HCT116 (cell line): ENCODE measurements at regions not wholly inside any gene's neighbourhood (a gene's known extent, or its start where the extent isn't known, plus 50 kb on each side); places are given as distances from the start of the nearest gene placed in this dataset.

Experiments used
- ATAC-seq: fragments of 200-7000 bp; cut with Tn5 transposase; 2 replicates; pipeline ENCODE4 v1.9.1; 2020; ENCODE audit warnings: mild to moderate bottlenecking, moderate library complexity
- BruUV-seq: library from RNA; stranded (reverse); fragments of 400-500 nt; replicated peaks from 2 replicates; lab custom pipeline; 2021; lab: Mats Ljungman, UMichigan
- CTCF ChIA-PET: fragments of 300-600 bp; sonication (Branson Sonifier 250); formaldehyde crosslinking; loops from one replicate; lab custom pipeline; 2021; ENCODE audit warnings: antibody characterized with exemption; lab: Charles Lee
- POLR2A ChIA-PET: fragments of 300-600, 350-600 bp; sonication (Branson Sonifier 250); formaldehyde crosslinking; loops from one replicate; lab custom pipeline; 2021; ENCODE audit warnings: antibody characterized with exemption; lab: Charles Lee
- RAD21 ChIA-PET, 2 experiments: fragments of 300-600 bp; sonication (Branson Sonifier 250); formaldehyde crosslinking; loops; one replicate each; lab custom pipeline; 2023; ENCODE audit warnings: low total read pairs in 2 of 2; ENCODE audit not compliant: uncharacterized antibody in 2 of 2, unreplicated experiment in 2 of 2, low non-redundant PET in 1 of 2; lab: Charles Lee
- DNase-seq: peaks from one replicate; pipeline ENCODE4 v3.0.0-alpha.2; 2010; ENCODE audit warnings: low read depth, low spot score
- H2AFZ ChIP-seq: fragments of 200-600 bp; shearing (Covaris generic), sonication (generic); 2 replicates; pipeline ENCODE4 v1.6.1; 2017; ENCODE audit warnings: low read depth, mixed run types, mixed read lengths, antibody characterized with exemption, low read length; ENCODE audit not compliant: poor library complexity, severe bottlenecking
- H3K27ac ChIP-seq: 2 replicates; pipeline ENCODE4 v1.5.1; 2012; ENCODE audit warnings: low read depth, low read length
- H3K27me3 ChIP-seq: fragments of 200-600 bp; sonication (generic); 2 replicates; pipeline ENCODE4 v1.6.1; 2016; ENCODE audit warnings: mixed run types, low read length, mixed read lengths; ENCODE audit not compliant: insufficient read depth
- H3K36me3 ChIP-seq, 2 experiments: fragments of 200-500 bp in 1 of 2; fragments of 200-600 bp in 1 of 2; sonication (Bioruptor generic) in 1 of 2; sonication (generic) in 1 of 2; 2 replicates each; pipeline versions ENCODE4 v1.5.1 to v1.6.1; 2014 to 2016; ENCODE audit warnings: low read length in 2 of 2, inconsistent platforms in 1 of 2, mixed read lengths in 1 of 2, mixed run types in 1 of 2; ENCODE audit not compliant: insufficient read depth in 2 of 2, control insufficient read depth in 1 of 2
- H3K4me1 ChIP-seq, 2 experiments: fragments of 200-600 bp in 1 of 2; sonication (generic) in 1 of 2; 2 replicates each; pipeline versions ENCODE4 v1.5.1 to v1.6.1; 2012 to 2017; ENCODE audit warnings: low read length in 2 of 2, inconsistent platforms in 1 of 2, mild to moderate bottlenecking in 1 of 2, mixed read lengths in 1 of 2, mixed run types in 1 of 2, moderate library complexity in 1 of 2; ENCODE audit not compliant: insufficient read depth in 2 of 2, control insufficient read depth in 1 of 2
- H3K4me2 ChIP-seq: fragments of 200-600 bp; sonication (generic); 2 replicates; pipeline ENCODE4 v1.6.1; 2017; ENCODE audit warnings: mixed run types, low read length, mixed read lengths
- H3K4me3 ChIP-seq, 2 experiments: fragments of 200-600 bp in 1 of 2; sonication (generic) in 1 of 2; replicated peaks in 1 of 2; 2 replicates each; pipeline ENCODE4 v1.5.1; 2011 to 2016; ENCODE audit warnings: low read length in 2 of 2, control low read depth in 1 of 2, low read depth in 1 of 2, mild to moderate bottlenecking in 1 of 2, mixed read lengths in 1 of 2, mixed run types in 1 of 2
- H3K79me2 ChIP-seq: fragments of 200-600 bp; sonication (generic); 2 replicates; pipeline ENCODE4 v1.6.1; 2017; ENCODE audit warnings: mild to moderate bottlenecking, mixed run types, low read length, moderate library complexity, mixed read lengths; ENCODE audit not compliant: insufficient read depth
- H3K9ac ChIP-seq: fragments of 200-600 bp; sonication (generic); 2 replicates; pipeline ENCODE4 v1.6.1; 2016; ENCODE audit warnings: low read length, mixed read lengths
- H3K9me2 ChIP-seq: fragments of 200-600 bp; sonication (generic), shearing (Covaris generic); 2 replicates; pipeline ENCODE4 v1.6.1; 2017; ENCODE audit warnings: mixed run types, mild to moderate bottlenecking, moderate library complexity; ENCODE audit not compliant: insufficient read depth
- H3K9me3 ChIP-seq, 2 experiments: fragments of 200-500 bp in 1 of 2; fragments of 200-600 bp in 1 of 2; sonication (Bioruptor generic) in 1 of 2; sonication (generic) in 1 of 2; 2 replicates each; pipeline ENCODE4 v1.6.1; 2014 to 2017; ENCODE audit warnings: low read length in 2 of 2, mixed read lengths in 2 of 2, inconsistent platforms in 1 of 2, low read depth in 1 of 2, mild to moderate bottlenecking in 1 of 2, mixed run types in 1 of 2, moderate library complexity in 1 of 2; ENCODE audit not compliant: control insufficient read depth in 1 of 2, insufficient read depth in 1 of 2
- H4K20me1 ChIP-seq: fragments of 200-600 bp; sonication (generic), shearing (Covaris generic); 2 replicates; pipeline ENCODE4 v1.6.1; 2017; ENCODE audit warnings: mixed run types, mild to moderate bottlenecking, moderate library complexity; ENCODE audit not compliant: insufficient read depth
- CBX3 ChIP-seq: IDR thresholded peaks from 2 replicates; pipeline ENCODE4 v1.6.1; 2012; ENCODE audit warnings: low read depth
- EGR1 ChIP-seq: IDR thresholded peaks from 2 replicates; pipeline ENCODE4 v1.6.1; 2012; ENCODE audit warnings: low read depth
- EZH2 ChIP-seq: fragments of 200-600 bp; sonication (generic); IDR thresholded peaks from 2 replicates; pipeline ENCODE4 v1.6.1; 2017; ENCODE audit warnings: antibody characterized with exemption, mixed run types
- EZH2phosphoT487 ChIP-seq: fragments of 200-600 bp; IDR thresholded peaks from 2 replicates; pipeline ENCODE4 v1.6.1; 2018; ENCODE audit warnings: antibody characterized with exemption, borderline replicate concordance
- POLR2A ChIP-seq: IDR thresholded peaks from 2 replicates; pipeline ENCODE4 v1.7.0; 2011; ENCODE audit warnings: borderline replicate concordance; ENCODE audit not compliant: insufficient read depth, insufficient read length; ENCODE audit errors: extremely low read depth
- POLR2AphosphoS5 ChIP-seq: IDR thresholded peaks from 2 replicates; pipeline ENCODE4 v1.6.1; 2011; ENCODE audit warnings: mild to moderate bottlenecking, low read depth, low read length, moderate library complexity
- REST ChIP-seq: IDR thresholded peaks from 2 replicates; pipeline ENCODE4 v1.6.1; 2012; ENCODE audit warnings: low read depth
- SIN3A ChIP-seq: IDR thresholded peaks from 2 replicates; pipeline ENCODE4 v1.6.1; 2012; ENCODE audit warnings: low read depth
- SP1 ChIP-seq: IDR thresholded peaks from 2 replicates; pipeline ENCODE4 v1.6.1; 2012; ENCODE audit warnings: low read depth
- ZBTB33 ChIP-seq: IDR thresholded peaks from 2 replicates; pipeline ENCODE4 v1.6.1; 2011; ENCODE audit warnings: mild to moderate bottlenecking, low read length, moderate library complexity; ENCODE audit not compliant: insufficient replicate concordance; ENCODE audit errors: extremely low read depth
- ZFX ChIP-seq: fragments of 450-650 bp; IDR thresholded peaks from 2 replicates; pipeline ENCODE4 v1.6.1; 2017
- intact Hi-C: fragments of 100-400 bp; cut with micrococcal nuclease; formaldehyde crosslinking; loops from 2 replicates; pipeline ENCODE4 v1.10.0; 2022

GRCh38 chrX:107384397-107385105, 64.9 kb upstream of the FRMPD3 start:
- ChIA-PET POLR2A (no interaction called here), CTCF (no interaction called here), RAD21 (no interaction called here)
- Histone ChIP-seq H3K27ac (no peak overlapping the region), H3K4me3 (no peak overlapping the region), H2AFZ (no peak overlapping the region), H3K27me3 (no peaks in the 10 kb centered on the region), H4K20me1 (no peaks in the 10 kb centered on the region), H3K36me3 (no peaks in the 10 kb centered on the region), H3K79me2 (no peaks in the 10 kb centered on the region), H3K4me1 (no peaks in the 10 kb centered on the region), H3K9me3 (no peaks in the 10 kb centered on the region), H3K9me2 (no peaks in the 10 kb centered on the region), H3K9ac (no peak overlapping the region), H3K4me2 (no peak overlapping the region)
- intact Hi-C loops = no loop called here
- TF ChIP-seq EGR1 = no peak
- no peak for TF ChIP-seq POLR2A
- no peak for TF ChIP-seq POLR2AphosphoS5
- TF ChIP-seq CBX3 = no peak
- no TSS peak for BruUV-seq
- DNase-seq (no peak), ATAC-seq (no peak)

- RAD21 ChIA-PET = no interaction called here
- ATAC-seq = no peak
These were observed 59.7 kb upstream of the FRMPD3 start for GRCh38 chrX:107389726-107390125.

More at GRCh38 chrX:107389726-107390125, 59.7 kb upstream of the FRMPD3 start:
- Histone ChIP-seq H3K4me2 (no peak overlapping the region), H3K79me2 (no peaks in the 10 kb centered on the region), H3K4me3 (no peak overlapping the region), H3K9me2 (no peaks in the 10 kb centered on the region), H3K9me3 (no peaks in the 10 kb centered on the region), H3K9ac (no peak overlapping the region), H3K27ac (no peak overlapping the region), H3K27me3 (no peaks in the 10 kb centered on the region), H3K36me3 (no peaks in the 10 kb centered on the region), H2AFZ (no peak overlapping the region), H3K4me1 (no peaks in the 10 kb centered on the region), H4K20me1 (no peaks in the 10 kb centered on the region)
- ChIA-PET CTCF (no interaction called here), POLR2A (no interaction called here)
- no peak for TF ChIP-seq EZH2
- no peak for TF ChIP-seq ZBTB33
- no peak for TF ChIP-seq EGR1
- no peak for TF ChIP-seq POLR2A
- no peak for TF ChIP-seq EZH2phosphoT487
- no peak for TF ChIP-seq ZFX
- no peak for TF ChIP-seq REST
- TF ChIP-seq SP1 = no peak
- TF ChIP-seq SIN3A = no peak
- no TSS peak for BruUV-seq
- intact Hi-C loops = no loop called here
- DNase-seq = no peak
